Upper lobe of right lung (tissue), 1 donor: ENCODE measurements at regions not wholly inside any gene's neighbourhood (a gene's known extent, or its start where the extent isn't known, plus 50 kb on each side); places are given as distances from the start of the nearest gene placed in this dataset.

ENCODE experiments used
- ATAC-seq: fragments of 200-7000 bp; cut with Tn5 transposase; one replicate; pipeline ENCODE4 v1.9.1; 2020; ENCODE audit warnings: mild to moderate bottlenecking, moderate library complexity
- DNase-seq: peaks from one replicate; pipeline ENCODE4 v3.0.0-alpha.2; 2020
- H3K27ac ChIP-seq: fragments of 200-600 bp; one replicate; pipeline ENCODE4 v1.8.0; 2022
- H3K27me3 ChIP-seq: fragments of 200-600 bp; one replicate; pipeline ENCODE4 v1.8.0; 2022; ENCODE audit warnings: mild to moderate bottlenecking
- H3K36me3 ChIP-seq: fragments of 200-600 bp; one replicate; pipeline ENCODE4 v1.8.0; 2022
- H3K4me1 ChIP-seq: fragments of 200-600 bp; one replicate; pipeline ENCODE4 v1.8.0; 2022
- H3K4me3 ChIP-seq: fragments of 200-600 bp; one replicate; pipeline ENCODE4 v1.8.0; 2022; ENCODE audit warnings: mild to moderate bottlenecking
- H3K9me3 ChIP-seq: fragments of 200-600 bp; one replicate; pipeline ENCODE4 v1.8.0; 2022
- intact Hi-C: fragments of 100-400 bp; cut with DNase I; formaldehyde crosslinking; loops from one replicate; pipeline ENCODE4 v1.11.0; 2022
- TF ChIP-seq, protein P1 (sequence below): fragments of 200-600 bp; IDR thresholded peaks from one replicate; pipeline ENCODE4 v1.8.0; 2022; ENCODE audit warnings: antibody characterized with exemption
- donor health status: DM: no; HTN: yes; CAD: no; lungs with severe emphysema.

DNA sequence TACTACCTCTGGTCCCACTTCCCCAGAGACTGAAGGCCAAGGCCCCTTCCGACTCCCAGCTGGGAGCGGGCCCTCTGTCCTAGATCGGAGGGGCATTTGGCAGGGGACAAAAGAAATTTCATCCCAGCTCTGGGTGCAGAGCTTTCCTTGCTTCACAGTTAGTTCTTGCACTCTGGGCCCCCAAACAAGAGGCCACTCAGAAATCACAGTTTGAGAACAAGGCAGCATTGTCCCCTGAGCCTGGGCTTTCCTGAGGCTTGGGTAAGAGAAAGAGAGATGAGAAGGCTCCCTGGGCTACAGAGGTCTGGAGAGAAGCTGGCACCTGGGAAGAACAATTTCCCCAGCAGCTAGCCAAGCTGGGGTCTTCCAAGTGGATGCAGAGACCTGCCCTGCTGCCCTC is 71.8 kb upstream of the NCAM1 start:
- ATAC-seq: no peak
- no peak for DNase-seq
- Histone ChIP-seq H3K27ac (no peak overlapping the region), H3K36me3 (no peaks in the 10 kb centered on the region), H3K4me1 (no peaks in the 10 kb centered on the region), H3K9me3 (no peaks in the 10 kb centered on the region), H3K4me3 (no peak overlapping the region), H3K27me3 (no peaks in the 10 kb centered on the region)
- intact Hi-C loops: no loop called here
- TF ChIP-seq, protein P1, sequence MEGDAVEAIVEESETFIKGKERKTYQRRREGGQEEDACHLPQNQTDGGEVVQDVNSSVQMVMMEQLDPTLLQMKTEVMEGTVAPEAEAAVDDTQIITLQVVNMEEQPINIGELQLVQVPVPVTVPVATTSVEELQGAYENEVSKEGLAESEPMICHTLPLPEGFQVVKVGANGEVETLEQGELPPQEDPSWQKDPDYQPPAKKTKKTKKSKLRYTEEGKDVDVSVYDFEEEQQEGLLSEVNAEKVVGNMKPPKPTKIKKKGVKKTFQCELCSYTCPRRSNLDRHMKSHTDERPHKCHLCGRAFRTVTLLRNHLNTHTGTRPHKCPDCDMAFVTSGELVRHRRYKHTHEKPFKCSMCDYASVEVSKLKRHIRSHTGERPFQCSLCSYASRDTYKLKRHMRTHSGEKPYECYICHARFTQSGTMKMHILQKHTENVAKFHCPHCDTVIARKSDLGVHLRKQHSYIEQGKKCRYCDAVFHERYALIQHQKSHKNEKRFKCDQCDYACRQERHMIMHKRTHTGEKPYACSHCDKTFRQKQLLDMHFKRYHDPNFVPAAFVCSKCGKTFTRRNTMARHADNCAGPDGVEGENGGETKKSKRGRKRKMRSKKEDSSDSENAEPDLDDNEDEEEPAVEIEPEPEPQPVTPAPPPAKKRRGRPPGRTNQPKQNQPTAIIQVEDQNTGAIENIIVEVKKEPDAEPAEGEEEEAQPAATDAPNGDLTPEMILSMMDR: no peak

DNA sequence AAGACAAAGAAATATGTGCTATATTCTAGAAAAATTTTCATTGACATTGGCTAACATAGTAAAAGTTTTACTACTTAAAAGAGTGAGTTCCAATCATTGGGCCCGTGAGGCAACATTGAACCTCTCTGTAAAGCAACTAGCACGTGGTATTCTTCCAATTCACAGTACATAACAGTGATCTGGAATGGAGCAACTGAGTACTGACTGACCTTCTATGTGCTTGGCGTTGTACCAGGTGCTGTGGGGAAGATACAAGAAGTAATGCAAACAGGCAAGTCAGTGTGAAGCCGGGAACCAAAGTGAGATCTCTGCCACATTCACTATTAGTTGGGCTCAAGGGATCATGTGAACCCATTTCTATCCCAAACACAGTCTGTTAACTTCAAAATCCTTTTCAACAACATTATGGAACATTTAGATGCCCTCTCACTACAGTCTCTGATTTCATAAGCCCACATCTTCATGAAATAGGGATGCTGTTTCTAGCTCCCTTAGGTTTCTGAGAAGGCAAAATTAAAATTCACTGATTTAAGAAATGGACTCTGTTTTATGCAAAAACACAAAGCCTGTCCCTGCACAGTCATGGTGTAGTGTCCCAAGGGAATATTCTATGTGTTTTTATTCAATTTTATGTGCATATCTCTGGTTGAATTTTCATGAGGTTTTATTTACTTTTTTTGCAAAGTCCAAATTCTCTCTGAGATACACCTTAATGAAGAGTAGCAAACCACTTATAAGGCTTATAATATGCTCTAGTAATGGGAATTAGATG is 61.8 kb upstream of the NCAM1 start:
- Histone ChIP-seq H3K9me3 (no peaks in the 10 kb centered on the region), H3K4me1 (no peaks in the 10 kb centered on the region), H3K4me3 (no peak overlapping the region), H3K27ac (no peak overlapping the region), H3K27me3 (no peaks in the 10 kb centered on the region), H3K36me3 (no peaks in the 10 kb centered on the region)
- DNase-seq (no peak), ATAC-seq (no peak)
- TF ChIP-seq, protein P1: no peak
- intact Hi-C loops: no loop called here

DNA sequence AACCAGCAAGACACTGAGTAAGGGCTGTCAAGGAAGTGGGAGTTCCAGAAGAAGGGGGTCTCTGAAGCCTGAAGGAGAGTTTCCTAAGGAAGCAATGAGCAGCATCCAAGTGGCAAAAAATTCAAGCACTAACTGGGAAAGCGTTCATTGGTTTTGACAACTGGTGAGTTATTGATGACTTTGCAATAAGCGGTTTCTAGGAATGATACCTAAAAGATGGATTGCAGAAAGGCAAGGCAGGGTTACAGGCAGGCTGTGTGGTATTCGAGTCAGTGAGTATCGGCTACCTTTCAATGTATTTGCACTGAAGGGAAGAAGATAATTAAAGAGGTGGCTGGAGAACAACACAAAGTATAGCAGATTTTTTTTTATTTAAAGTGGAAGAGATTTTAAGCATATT is 59.3 kb upstream of the NCAM1 start:
- ATAC-seq (no peak), DNase-seq (no peak)
- H3K36me3 ChIP-seq: no peaks in the 10 kb centered on the region
- H3K4me1 ChIP-seq: no peaks in the 10 kb centered on the region
- no peaks in the 10 kb centered on the region for H3K9me3 ChIP-seq
- H3K4me3 ChIP-seq: no peak overlapping the region
- TF ChIP-seq, protein P1: no peak
- H3K27ac ChIP-seq: no peak overlapping the region
- intact Hi-C loops: no loop called here
- no peaks in the 10 kb centered on the region for H3K27me3 ChIP-seq

DNA sequence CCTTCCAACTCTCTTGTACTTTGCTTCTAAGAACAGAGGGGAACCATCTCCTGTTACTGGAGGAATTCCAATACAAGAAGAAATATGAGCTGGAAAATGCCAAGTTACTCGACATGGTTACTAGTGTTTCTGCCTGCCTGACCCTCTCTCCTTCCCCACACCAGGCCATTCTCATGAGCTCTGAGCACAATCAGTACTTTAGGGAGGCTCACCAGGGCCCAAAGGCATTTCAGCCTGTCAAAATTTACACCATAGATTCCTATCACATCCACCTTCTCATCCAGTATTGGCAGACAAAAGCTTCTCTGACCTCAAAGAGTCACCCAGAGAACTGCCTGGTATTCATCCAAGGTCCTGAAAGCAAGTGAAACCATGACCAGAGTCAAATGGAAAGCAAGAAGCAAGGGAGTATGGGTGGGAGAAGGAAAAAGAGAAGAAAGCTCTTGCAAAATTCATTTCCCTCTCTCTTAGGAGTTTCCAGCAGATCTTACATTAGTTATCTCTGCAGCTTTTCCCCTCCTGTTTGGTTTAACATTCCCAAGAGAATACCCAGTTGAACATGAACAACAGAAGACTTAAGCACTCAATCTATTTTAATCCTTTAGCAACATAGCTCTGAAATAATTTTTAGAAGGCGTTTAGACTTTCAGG is 58.7 kb upstream of the NCAM1 start:
- H3K4me3 ChIP-seq: no peak overlapping the region
- H3K4me1 ChIP-seq: no peaks in the 10 kb centered on the region
- H3K36me3 ChIP-seq: no peaks in the 10 kb centered on the region
- H3K27ac ChIP-seq: no peak overlapping the region
- H3K27me3 ChIP-seq: no peaks in the 10 kb centered on the region
- DNase-seq (no peak), ATAC-seq (peak; percentile 24)
- TF ChIP-seq, protein P1: no peak
- intact Hi-C loops: no loop called here
- no peaks in the 10 kb centered on the region for H3K9me3 ChIP-seq

DNA sequence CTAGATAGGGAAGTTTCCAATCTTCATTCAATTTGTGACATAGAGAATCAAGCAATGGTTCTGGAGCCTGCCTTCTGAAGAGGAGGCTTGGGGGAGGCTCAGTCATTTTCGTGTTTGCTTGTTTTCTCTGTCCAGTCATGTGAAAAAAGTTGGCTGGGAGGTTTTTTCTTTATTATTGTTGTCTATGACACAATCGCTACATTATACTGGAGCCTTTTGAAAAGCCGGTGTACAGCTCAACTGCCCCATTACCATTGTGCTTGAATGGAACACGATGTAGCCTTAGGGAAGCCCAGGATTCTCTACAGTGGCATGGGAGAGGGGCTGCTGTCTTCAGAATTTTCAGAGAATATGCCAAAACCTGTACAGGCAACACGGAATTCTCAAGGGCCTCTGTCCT is 57.9 kb upstream of the NCAM1 start:
- no peak overlapping the region for H3K27ac ChIP-seq
- no peaks in the 10 kb centered on the region for H3K9me3 ChIP-seq
- no peak overlapping the region for H3K4me3 ChIP-seq
- ATAC-seq (no peak), DNase-seq (no peak)
- no peaks in the 10 kb centered on the region for H3K36me3 ChIP-seq
- intact Hi-C loops: no loop called here
- H3K4me1 ChIP-seq: no peaks in the 10 kb centered on the region
- TF ChIP-seq, protein P1: no peak
- H3K27me3 ChIP-seq: no peaks in the 10 kb centered on the region
